ENCODE measurements at regions not wholly inside any gene's neighbourhood (a gene's known extent, or its start where the extent isn't known, plus 50 kb on each side); places are given as distances from the start of the nearest gene placed in this dataset.
"Not testable (repeated sequence)": the region's sequence is repeated elsewhere in the genome, so short reads cannot be mapped to it uniquely, and the experiment has no call there.

GRCh38 chr5:97991236-97991635, 782.2 kb upstream of the RGMB start:
- intact Hi-C loops (cut with DNase I; ENCODE audit: low total_unique reads), result no loop called here
- H3K4me1 ChIP-seq, result no peaks in the 10 kb centered on the region
- H3K27me3 ChIP-seq, result no peaks in the 10 kb centered on the region
- H3K4me3 ChIP-seq, result no peak overlapping the region
- TF ChIP-seq POLR2AphosphoS5 (IDR thresholded peaks at IDR 0.05) (no peak), CTCF (IDR thresholded peaks at IDR 0.05) (no peak)
- no peak for DNase-seq (ENCODE audit: low spot score in 2 of 2)
- no peak overlapping the region for H3K27ac ChIP-seq
- no peaks in the 10 kb centered on the region for H3K36me3 ChIP-seq
- H3K9me3 ChIP-seq, result no peaks in the 10 kb centered on the region

GRCh38 chr5:97998941-97999340, 774.5 kb upstream of the RGMB start:
- H3K4me3 ChIP-seq, result no peak overlapping the region
- no peaks in the 10 kb centered on the region for H3K9me3 ChIP-seq
- no peak overlapping the region for H3K27ac ChIP-seq
- intact Hi-C loops (cut with DNase I; ENCODE audit: low total_unique reads), result no loop called here
- DNase-seq (ENCODE audit: low spot score in 2 of 2), result no peak
- TF ChIP-seq POLR2A (IDR thresholded peaks at IDR 0.05), result no peak
- no peaks in the 10 kb centered on the region for H3K27me3 ChIP-seq
- H3K36me3 ChIP-seq, result no peaks in the 10 kb centered on the region
- no peaks in the 10 kb centered on the region for H3K4me1 ChIP-seq

- Histone ChIP-seq H3K27ac (no peak overlapping the region), H3K9me3 (peaks cover 0 to 5% of the 10 kb centered on the region in 2 donors), H3K27me3 (no peaks in the 10 kb centered on the region), H3K36me3 (no peaks in the 10 kb centered on the region), H3K4me1 (no peaks in the 10 kb centered on the region), H3K4me3 (no peak overlapping the region)
- no peak for TF ChIP-seq POLR2A (IDR thresholded peaks at IDR 0.05)
- no peak for TF ChIP-seq CTCF (IDR thresholded peaks at IDR 0.05)
- no peak for TF ChIP-seq POLR2AphosphoS5 (IDR thresholded peaks at IDR 0.05)
- DNase-seq (ENCODE audit: low spot score in 2 of 2), result no peak
- intact Hi-C loops (cut with DNase I; ENCODE audit: low total_unique reads), result no loop called here
These were observed 769.0 kb upstream of the RGMB start for GRCh38 chr5:98004463-98004862.

GRCh38 chr5:98016771-98017170, 756.7 kb upstream of the RGMB start:
- no peak for DNase-seq (ENCODE audit: low spot score in 2 of 2)
- Histone ChIP-seq H3K9me3 (no peaks in the 10 kb centered on the region), H3K27ac (no peak overlapping the region), H3K4me1 (no peaks in the 10 kb centered on the region), H3K36me3 (no peaks in the 10 kb centered on the region), H3K27me3 (no peaks in the 10 kb centered on the region), H3K4me3 (no peak overlapping the region)
- intact Hi-C loops (cut with DNase I; ENCODE audit: low total_unique reads), result no loop called here
- no peak for TF ChIP-seq CTCF (IDR thresholded peaks at IDR 0.05)
- no peak for TF ChIP-seq POLR2A (IDR thresholded peaks at IDR 0.05)
- TF ChIP-seq POLR2AphosphoS5 (IDR thresholded peaks at IDR 0.05), result no peak

GRCh38 chr5:98030273-98030672, 743.2 kb upstream of the RGMB start:
- H3K36me3 ChIP-seq; H3K9me3 ChIP-seq; DNase-seq (ENCODE audit: low spot score in 2 of 2); H3K27me3 ChIP-seq; intact Hi-C loops (cut with DNase I; ENCODE audit: low total_unique reads); H3K4me1 ChIP-seq; H3K27ac ChIP-seq; H3K4me3 ChIP-seq: not testable (repeated sequence)

GRCh38 chr5:98031036-98031435, 742.4 kb upstream of the RGMB start:
- H3K4me1 ChIP-seq; H3K27ac ChIP-seq; H3K27me3 ChIP-seq; intact Hi-C loops (cut with DNase I; ENCODE audit: low total_unique reads); H3K9me3 ChIP-seq; H3K36me3 ChIP-seq; H3K4me3 ChIP-seq; DNase-seq (ENCODE audit: low spot score in 2 of 2): not testable (repeated sequence)

GRCh38 chr5:98031496-98031895, 742.0 kb upstream of the RGMB start:
- DNase-seq (ENCODE audit: low spot score in 2 of 2), result no peak

More at GRCh38 chr5:98031496-98031895, 742.0 kb upstream of the RGMB start:
- no peaks in the 10 kb centered on the region for H3K27me3 ChIP-seq
- H3K9me3 ChIP-seq, result no peaks in the 10 kb centered on the region
- H3K27ac ChIP-seq, result no peak overlapping the region
- no peaks in the 10 kb centered on the region for H3K4me1 ChIP-seq
- intact Hi-C loops (cut with DNase I; ENCODE audit: low total_unique reads), result no loop called here
- H3K36me3 ChIP-seq, result no peaks in the 10 kb centered on the region
- TF ChIP-seq CTCF (IDR thresholded peaks at IDR 0.05), result no peak
- no peak for TF ChIP-seq POLR2AphosphoS5 (IDR thresholded peaks at IDR 0.05)
- TF ChIP-seq POLR2A (IDR thresholded peaks at IDR 0.05), result no peak
- no peak overlapping the region for H3K4me3 ChIP-seq
